Trophoblast cell (in vitro differentiated cells and primary cell): ENCODE measurements at regions not wholly inside any gene's neighbourhood (a gene's known extent, or its start where the extent isn't known, plus 50 kb on each side); places are given as distances from the start of the nearest gene placed in this dataset.

ENCODE experiments used
- DNase-seq, 2 donors: peaks; one replicate each; pipeline ENCODE4 v3.0.0-alpha.2; 2016
- H2AFZ ChIP-seq: 2 replicates; pipeline ENCODE4 v1.6.1; 2013; ENCODE audit warnings: low read length, moderate library complexity, mild to moderate bottlenecking; ENCODE audit not compliant: insufficient read depth, poor library complexity
- H2AK5ac ChIP-seq: 2 replicates; pipeline ENCODE4 v1.6.1; 2013; ENCODE audit warnings: mild to moderate bottlenecking, low read length
- H2BK120ac ChIP-seq: 2 replicates; pipeline ENCODE4 v1.6.1; 2013; ENCODE audit warnings: low read length, mild to moderate bottlenecking, moderate library complexity; ENCODE audit not compliant: insufficient read depth, poor library complexity
- H2BK12ac ChIP-seq: 2 replicates; pipeline ENCODE4 v1.6.1; 2013; ENCODE audit warnings: mild to moderate bottlenecking, low read length, moderate library complexity
- H2BK5ac ChIP-seq: 2 replicates; pipeline ENCODE4 v1.6.1; 2013; ENCODE audit warnings: low read length, low read depth, moderate library complexity, mild to moderate bottlenecking; ENCODE audit not compliant: poor library complexity
- H3K14ac ChIP-seq: 2 replicates; pipeline ENCODE4 v1.6.1; 2013; ENCODE audit warnings: mild to moderate bottlenecking, low read length
- H3K18ac ChIP-seq: 2 replicates; pipeline ENCODE4 v1.6.1; 2013; ENCODE audit warnings: mild to moderate bottlenecking, low read length
- H3K23ac ChIP-seq: 2 replicates; pipeline ENCODE4 v1.6.1; 2013; ENCODE audit warnings: low read length
- H3K27ac ChIP-seq: 2 replicates; pipeline ENCODE4 v1.5.1; 2013; ENCODE audit warnings: low read depth, mild to moderate bottlenecking, inconsistent platforms, low read length, moderate library complexity
- H3K27me3 ChIP-seq: 2 replicates; pipeline ENCODE4 v1.6.1; 2013; ENCODE audit warnings: inconsistent platforms, mild to moderate bottlenecking, low read length, moderate library complexity; ENCODE audit not compliant: insufficient read depth
- H3K36me3 ChIP-seq, 2 experiments: 1 replicate in 1 of 2; 2 replicates in 1 of 2; pipeline ENCODE4 v1.6.1; 2013; ENCODE audit warnings: low read length in 2 of 2, mild to moderate bottlenecking in 2 of 2, moderate library complexity in 1 of 2; ENCODE audit not compliant: insufficient read depth in 2 of 2, control insufficient read depth in 1 of 2
- H3K4ac ChIP-seq: 2 replicates; pipeline ENCODE4 v1.6.1; 2013; ENCODE audit warnings: low read depth, mild to moderate bottlenecking, low read length, moderate library complexity
- H3K4me1 ChIP-seq, 2 experiments: 1 replicate in 1 of 2; 2 replicates in 1 of 2; pipeline ENCODE4 v1.6.1; 2013; ENCODE audit warnings: low read length in 2 of 2, mild to moderate bottlenecking in 2 of 2, moderate library complexity in 1 of 2; ENCODE audit not compliant: insufficient read depth in 2 of 2, control insufficient read depth in 1 of 2
- H3K4me2 ChIP-seq: 2 replicates; pipeline ENCODE4 v1.6.1; 2013; ENCODE audit warnings: inconsistent platforms, mild to moderate bottlenecking, low read length, moderate library complexity
- H3K4me3 ChIP-seq: 2 replicates; pipeline ENCODE4 v1.5.1; 2013; ENCODE audit warnings: mild to moderate bottlenecking, low read depth, low read length, inconsistent platforms
- H3K79me1 ChIP-seq: one replicate; pipeline ENCODE4 v1.6.1; 2013; ENCODE audit warnings: low read length
- H3K79me2 ChIP-seq: 2 replicates; pipeline ENCODE4 v1.6.1; 2013; ENCODE audit warnings: low read length, mild to moderate bottlenecking; ENCODE audit not compliant: control insufficient read depth, insufficient read depth, poor library complexity
- H3K9ac ChIP-seq: 2 replicates; pipeline ENCODE4 v1.6.1; 2013; ENCODE audit warnings: mild to moderate bottlenecking, low read length
- H3K9me3 ChIP-seq: 2 replicates; pipeline ENCODE4 v1.6.1; 2013; ENCODE audit warnings: low read depth, mild to moderate bottlenecking, control low read depth, inconsistent platforms, low read length; ENCODE audit not compliant: insufficient read depth
- H4K12ac ChIP-seq: 2 replicates; pipeline ENCODE4 v1.6.1; 2013; ENCODE audit warnings: low read depth, mild to moderate bottlenecking, low read length, moderate library complexity
- H4K8ac ChIP-seq: 2 replicates; pipeline ENCODE4 v1.6.1; 2013; ENCODE audit warnings: low read depth, mild to moderate bottlenecking, low read length, moderate library complexity
- H4K91ac ChIP-seq: one replicate; pipeline ENCODE4 v1.6.1; 2013; ENCODE audit warnings: low read depth, mild to moderate bottlenecking, low read length, moderate library complexity
- WGBS: extraction: QIAGEN DNeasy Blood & Tissue Kit; methylation state at CpG from one replicate; pipeline ENCODE4 v1.1.7; 2013; ENCODE audit warnings: missing lambda C conversion rate; ENCODE audit not compliant: insufficient read length, insufficient coverage; ENCODE audit errors: extremely low coverage; 5-methylcytosine and 5-hydroxymethylcytosine counted together

DNA sequence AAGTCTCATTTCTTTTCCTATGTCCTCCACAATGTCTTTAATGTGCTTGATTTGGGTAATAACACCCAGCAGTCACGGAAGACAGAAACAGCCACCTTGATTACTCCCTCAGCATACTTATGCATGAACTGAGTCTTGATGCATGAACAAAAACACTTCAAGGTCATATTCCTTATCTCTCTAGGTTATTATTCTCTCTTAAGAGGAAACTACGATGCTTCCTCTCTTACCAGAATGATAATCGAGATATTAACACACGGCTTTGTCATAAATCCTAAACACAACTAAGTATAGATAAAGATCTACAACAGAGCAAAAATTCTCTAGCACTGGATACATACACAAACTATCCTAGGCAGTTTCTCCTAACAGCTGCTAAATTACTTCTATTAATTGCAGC, 583.5 kb upstream of the ATP2B1 start:
- Histone ChIP-seq H3K4ac (no peak overlapping the region), H2BK12ac (no peak overlapping the region)

DNA sequence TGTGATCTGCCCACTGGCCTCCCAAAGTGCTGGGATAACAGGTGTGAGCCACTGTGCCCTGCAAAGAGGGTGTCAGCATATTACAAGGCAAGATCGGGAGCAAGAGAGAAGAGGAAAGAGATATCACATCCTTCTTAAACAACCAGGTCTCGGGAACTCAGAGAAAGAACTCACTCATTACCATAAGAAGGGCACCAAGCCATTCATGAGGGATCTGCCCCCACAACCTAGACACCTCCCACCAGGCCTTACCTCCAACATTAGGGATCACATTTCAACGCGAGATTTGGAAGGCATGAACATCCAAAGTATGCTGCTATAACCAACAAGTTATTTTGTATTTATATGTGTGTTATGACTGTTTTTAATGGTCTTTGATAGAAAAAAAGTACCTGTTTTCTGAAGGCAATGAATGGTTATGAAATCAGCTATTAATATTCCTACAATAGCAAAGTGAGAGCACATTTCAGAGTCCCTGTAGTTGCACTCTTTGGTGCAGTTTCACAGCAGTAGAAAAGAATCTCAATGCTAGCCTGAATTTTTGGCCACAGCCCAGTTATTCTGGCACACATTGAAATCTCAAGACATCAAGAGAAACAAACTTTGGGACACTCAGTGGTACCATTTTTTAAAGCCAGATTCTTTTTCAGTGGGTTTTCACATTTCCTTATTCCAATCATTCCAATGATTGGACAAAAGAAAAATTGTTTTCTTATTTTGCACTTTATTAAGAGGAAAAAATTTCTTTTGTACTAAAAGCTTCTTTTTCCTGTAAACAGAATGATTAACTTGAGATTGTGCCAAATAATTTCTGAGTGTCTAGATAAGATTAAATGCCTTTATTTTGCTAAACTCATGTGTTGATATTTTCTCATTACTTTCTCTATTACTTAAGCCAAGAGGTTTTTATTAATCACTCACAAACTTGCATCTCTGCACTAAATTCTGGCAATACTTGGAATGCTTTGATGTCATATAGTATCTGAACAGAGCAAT, 582.6 kb upstream of the ATP2B1 start:
- H3K9me3 ChIP-seq: no peaks in the 10 kb centered on the region
- no peaks in the 10 kb centered on the region for H3K36me3 ChIP-seq
- no CpG with 5 or more reads among the region's 4 CpGs for WGBS
- H3K27me3 ChIP-seq: no peaks in the 10 kb centered on the region
- H2BK5ac ChIP-seq: no peak overlapping the region
- DNase-seq: no peak
- no peak overlapping the region for H3K9ac ChIP-seq
- H4K8ac ChIP-seq: no peak overlapping the region
- no peak overlapping the region for H3K4me2 ChIP-seq
- no peak overlapping the region for H3K18ac ChIP-seq
- no peak overlapping the region for H4K91ac ChIP-seq
- no peak overlapping the region for H2BK12ac ChIP-seq
- no peak overlapping the region for H3K4me3 ChIP-seq
- no peaks in the 10 kb centered on the region for H3K4me1 ChIP-seq
- H3K4ac ChIP-seq: no peak overlapping the region
- H3K27ac ChIP-seq: no peak overlapping the region
- H2BK120ac ChIP-seq: no peak overlapping the region
- no peak overlapping the region for H4K12ac ChIP-seq
- no peak overlapping the region for H2AFZ ChIP-seq
- H3K79me2 ChIP-seq: no peaks in the 10 kb centered on the region
- H3K23ac ChIP-seq: no peak overlapping the region
- H2AK5ac ChIP-seq: no peak overlapping the region
- H3K14ac ChIP-seq: no peak overlapping the region
- no peaks in the 10 kb centered on the region for H3K79me1 ChIP-seq

More for the DNA sequence above, 583.5 kb upstream of the ATP2B1 start:
- H4K12ac ChIP-seq: no peak overlapping the region
- H2BK5ac ChIP-seq: no peak overlapping the region
- no peak overlapping the region for H3K14ac ChIP-seq
- no peaks in the 10 kb centered on the region for H3K36me3 ChIP-seq
- H3K79me1 ChIP-seq: no peaks in the 10 kb centered on the region
- WGBS: no CpG with 5 or more reads among the region's 4 CpGs
- H2BK120ac ChIP-seq: no peak overlapping the region
- no peak for DNase-seq
- H3K9ac ChIP-seq: no peak overlapping the region
- no peak overlapping the region for H2AK5ac ChIP-seq
- no peak overlapping the region for H3K27ac ChIP-seq
- H2AFZ ChIP-seq: no peak overlapping the region
- no peaks in the 10 kb centered on the region for H3K79me2 ChIP-seq
- no peak overlapping the region for H3K18ac ChIP-seq
- H4K91ac ChIP-seq: no peak overlapping the region
- no peaks in the 10 kb centered on the region for H3K27me3 ChIP-seq
- H3K9me3 ChIP-seq: no peaks in the 10 kb centered on the region
- no peak overlapping the region for H4K8ac ChIP-seq
- no peak overlapping the region for H3K23ac ChIP-seq
- no peak overlapping the region for H3K4me2 ChIP-seq
- H3K4me3 ChIP-seq: no peak overlapping the region
- no peaks in the 10 kb centered on the region for H3K4me1 ChIP-seq

GRCh38 chr12:90287585-90287984, 578.9 kb upstream of the ATP2B1 start:
- Histone ChIP-seq H3K79me2 (no peaks in the 10 kb centered on the region), H4K91ac (no peak overlapping the region)

GRCh38 chr12:90281154-90281868, 572.7 kb upstream of the ATP2B1 start:
- no peak overlapping the region for H3K14ac ChIP-seq
- no peaks in the 10 kb centered on the region for H3K27me3 ChIP-seq
- no peak overlapping the region for H4K12ac ChIP-seq
- peaks cover 0 to 5% of the 10 kb centered on the region in 2 experiments for H3K36me3 ChIP-seq
- WGBS: no CpG with 5 or more reads among the region's 1 CpG
- H3K9me3 ChIP-seq: peaks cover 6% of the 10 kb centered on the region
- H3K4me3 ChIP-seq: no peak overlapping the region
- no peak overlapping the region for H3K4me2 ChIP-seq
- H3K79me2 ChIP-seq: no peaks in the 10 kb centered on the region
- H3K4ac ChIP-seq: no peak overlapping the region
- H4K8ac ChIP-seq: no peak overlapping the region
- no peak overlapping the region for H3K18ac ChIP-seq
- H3K79me1 ChIP-seq: no peaks in the 10 kb centered on the region
- no peak overlapping the region for H3K9ac ChIP-seq
- no peaks in the 10 kb centered on the region for H3K4me1 ChIP-seq
- no peak overlapping the region for H2AFZ ChIP-seq
- no peak overlapping the region for H4K91ac ChIP-seq
- H3K27ac ChIP-seq: no peak overlapping the region
- no peak overlapping the region for H2AK5ac ChIP-seq
- DNase-seq: no peak
- no peak overlapping the region for H2BK12ac ChIP-seq
- H3K23ac ChIP-seq: no peak overlapping the region
- no peak overlapping the region for H2BK120ac ChIP-seq
- H2BK5ac ChIP-seq: no peak overlapping the region

More at GRCh38 chr12:90287585-90287984, 578.9 kb upstream of the ATP2B1 start:
- no peak overlapping the region for H3K27ac ChIP-seq
- no peak overlapping the region for H2BK5ac ChIP-seq
- H3K23ac ChIP-seq: no peak overlapping the region
- H4K12ac ChIP-seq: no peak overlapping the region
- WGBS: no CpG with 5 or more reads among the region's 2 CpGs
- no peak overlapping the region for H2BK12ac ChIP-seq
- no peak overlapping the region for H3K4me3 ChIP-seq
- no peak overlapping the region for H4K8ac ChIP-seq
- H3K4me1 ChIP-seq: no peaks in the 10 kb centered on the region
- H3K36me3 ChIP-seq: no peaks in the 10 kb centered on the region
- no peak overlapping the region for H3K9ac ChIP-seq
- no peak overlapping the region for H3K4me2 ChIP-seq
- H3K14ac ChIP-seq: no peak overlapping the region
- H3K79me1 ChIP-seq: no peaks in the 10 kb centered on the region
- H2BK120ac ChIP-seq: no peak overlapping the region
- H2AFZ ChIP-seq: no peak overlapping the region
- H3K27me3 ChIP-seq: no peaks in the 10 kb centered on the region
- no peak overlapping the region for H3K4ac ChIP-seq
- H3K9me3 ChIP-seq: no peaks in the 10 kb centered on the region
- no peak overlapping the region for H2AK5ac ChIP-seq
- no peak overlapping the region for H3K18ac ChIP-seq
- no peak for DNase-seq
